ENCODE measurements at regions not wholly inside any gene's neighbourhood (a gene's known extent, or its start where the extent isn't known, plus 50 kb on each side); places are given as distances from the start of the nearest gene placed in this dataset.

DNA sequence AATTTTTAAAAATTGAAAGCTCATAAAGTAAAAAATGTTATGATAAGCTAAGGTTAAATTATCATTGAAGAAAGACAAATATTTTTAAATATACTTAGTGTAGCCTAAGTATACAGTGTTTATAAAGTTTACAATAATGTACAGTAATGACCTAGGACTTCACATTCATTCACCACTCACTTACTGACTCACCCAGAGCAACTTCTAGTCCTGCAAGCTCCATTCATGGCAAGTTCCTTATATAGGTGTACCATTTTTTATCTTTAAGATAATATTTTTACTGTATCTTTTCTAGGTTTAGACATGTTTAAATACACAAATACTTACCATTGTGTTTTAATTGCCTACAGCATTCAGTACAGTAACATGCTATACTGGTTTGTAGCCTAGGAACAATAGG is 112.3 kb upstream of the RADX start:
- no peak for TF ChIP-seq POLR2A (IDR thresholded peaks at IDR 0.05)
- TF ChIP-seq, protein P1, sequence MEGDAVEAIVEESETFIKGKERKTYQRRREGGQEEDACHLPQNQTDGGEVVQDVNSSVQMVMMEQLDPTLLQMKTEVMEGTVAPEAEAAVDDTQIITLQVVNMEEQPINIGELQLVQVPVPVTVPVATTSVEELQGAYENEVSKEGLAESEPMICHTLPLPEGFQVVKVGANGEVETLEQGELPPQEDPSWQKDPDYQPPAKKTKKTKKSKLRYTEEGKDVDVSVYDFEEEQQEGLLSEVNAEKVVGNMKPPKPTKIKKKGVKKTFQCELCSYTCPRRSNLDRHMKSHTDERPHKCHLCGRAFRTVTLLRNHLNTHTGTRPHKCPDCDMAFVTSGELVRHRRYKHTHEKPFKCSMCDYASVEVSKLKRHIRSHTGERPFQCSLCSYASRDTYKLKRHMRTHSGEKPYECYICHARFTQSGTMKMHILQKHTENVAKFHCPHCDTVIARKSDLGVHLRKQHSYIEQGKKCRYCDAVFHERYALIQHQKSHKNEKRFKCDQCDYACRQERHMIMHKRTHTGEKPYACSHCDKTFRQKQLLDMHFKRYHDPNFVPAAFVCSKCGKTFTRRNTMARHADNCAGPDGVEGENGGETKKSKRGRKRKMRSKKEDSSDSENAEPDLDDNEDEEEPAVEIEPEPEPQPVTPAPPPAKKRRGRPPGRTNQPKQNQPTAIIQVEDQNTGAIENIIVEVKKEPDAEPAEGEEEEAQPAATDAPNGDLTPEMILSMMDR (IDR thresholded peaks at IDR 0.05) = no peak
- H3K4me3 ChIP-seq (ENCODE audit: low read depth, poor library complexity, severe bottlenecking) = no peak overlapping the region
- intact Hi-C loops (cut with DNase I; ENCODE audit: low total_unique reads) = no loop called here
- DNase-seq (ENCODE audit: low spot score in 2 of 2) = no peak

DNA sequence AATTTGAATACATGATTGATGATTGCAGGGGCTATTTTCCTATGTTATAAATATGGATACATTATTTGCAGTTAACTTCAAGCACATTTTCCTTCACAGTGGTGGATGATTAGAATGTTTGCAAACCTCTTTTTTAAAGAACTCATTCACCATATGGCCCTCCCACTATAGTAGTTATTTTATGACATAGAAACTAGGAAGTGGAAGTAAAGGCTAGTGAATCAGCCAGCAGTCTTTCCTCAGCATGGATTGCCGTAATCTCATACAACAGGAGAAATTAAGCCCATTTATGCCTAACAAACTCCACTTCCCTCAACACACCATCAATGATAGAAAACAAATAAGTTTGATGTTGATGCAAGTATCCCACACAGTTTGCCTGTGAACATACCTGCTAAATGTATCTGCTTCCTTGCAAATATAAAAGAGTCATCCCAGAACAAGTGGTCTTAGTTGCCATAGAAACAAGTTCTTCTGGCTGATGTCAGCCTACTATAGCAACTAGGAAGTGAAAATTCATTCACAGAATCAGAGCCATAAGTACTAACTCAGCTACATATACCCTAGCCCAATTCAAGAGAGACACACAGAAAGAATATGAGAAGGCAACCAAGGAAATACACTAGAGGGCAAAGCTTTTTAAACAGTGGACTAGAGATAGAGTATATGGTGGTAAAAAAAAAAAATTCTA is 100.9 kb upstream of the RADX start:
- no peak overlapping the region for H3K4me3 ChIP-seq (ENCODE audit: low read depth, poor library complexity, severe bottlenecking)
- intact Hi-C loops (cut with DNase I; ENCODE audit: low total_unique reads) = no loop called here
- TF ChIP-seq, protein P1 (IDR thresholded peaks at IDR 0.05) = no peak
- no peak for TF ChIP-seq POLR2A (IDR thresholded peaks at IDR 0.05)
- 79 to 81% methylated on average over 1 of the region's 1 CpG for WGBS, 2 donors
- no peak for DNase-seq (ENCODE audit: low spot score in 2 of 2)
